NCI-H2107 treated with DMSO at 0.1 percent for 48 hours (cell line): ENCODE measurements at regions not wholly inside any gene's neighbourhood (a gene's known extent, or its start where the extent isn't known, plus 50 kb on each side); places are given as distances from the start of the nearest gene placed in this dataset.
A peak's percentile ranks its signal among the peaks of the same experiment; 100 is the strongest.

Experiments used
- DNase-seq: peaks from one replicate; lab custom pipeline; 2025; ENCODE audit not compliant: unreplicated experiment; lab: John Stamatoyannopoulos, UW

DNA sequence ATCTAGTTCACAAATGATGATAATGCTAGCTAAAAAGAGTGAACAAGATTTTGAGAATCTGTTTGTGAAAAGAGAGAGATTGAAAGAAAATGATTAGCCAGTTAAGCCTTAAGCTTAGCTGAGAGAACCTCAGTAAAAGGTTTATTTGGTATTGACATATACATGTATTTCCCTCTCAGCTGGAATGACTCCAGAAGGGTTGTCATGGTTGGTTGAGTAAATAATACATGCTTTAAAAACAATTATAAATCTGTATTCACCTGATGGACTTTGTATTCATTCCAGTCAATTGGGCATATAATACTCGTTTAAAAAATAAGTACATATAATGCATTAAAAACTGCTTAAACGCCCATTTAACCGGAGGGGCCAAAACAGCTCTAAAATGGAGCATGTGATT is 181.4 kb downstream of the GRB14 start:
- DNase-seq = no peak

DNA sequence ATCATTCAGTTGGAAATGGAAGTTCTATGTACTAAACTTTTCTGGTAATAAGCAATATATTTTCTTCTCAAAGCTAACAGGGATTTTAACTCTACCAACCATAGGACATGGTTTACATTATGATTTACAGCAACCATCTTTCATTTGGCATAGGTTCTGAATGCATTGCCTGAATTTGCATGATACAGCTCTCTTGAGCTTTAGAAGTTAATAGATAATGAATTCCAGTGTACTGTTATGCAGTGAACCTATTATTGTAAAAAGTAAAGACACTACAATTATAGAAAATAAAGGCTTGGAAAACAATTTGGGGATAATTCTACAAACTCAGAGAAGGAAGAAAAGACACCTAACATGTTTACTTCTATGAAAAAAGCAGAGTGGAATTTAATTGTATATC is 182.0 kb downstream of the GRB14 start:
- no peak for DNase-seq

GRCh38 chr2:164438490-164439205 is 182.6 kb downstream of the GRB14 start:
- no peak for DNase-seq

- no peak for DNase-seq
Observed at GRCh38 chr2:164436131-164436530, 185.2 kb downstream of the GRB14 start.

- DNase-seq = peak; percentile 4
Observed at GRCh38 chr2:164430166-164430783, 191.0 kb downstream of the GRB14 start.

DNA sequence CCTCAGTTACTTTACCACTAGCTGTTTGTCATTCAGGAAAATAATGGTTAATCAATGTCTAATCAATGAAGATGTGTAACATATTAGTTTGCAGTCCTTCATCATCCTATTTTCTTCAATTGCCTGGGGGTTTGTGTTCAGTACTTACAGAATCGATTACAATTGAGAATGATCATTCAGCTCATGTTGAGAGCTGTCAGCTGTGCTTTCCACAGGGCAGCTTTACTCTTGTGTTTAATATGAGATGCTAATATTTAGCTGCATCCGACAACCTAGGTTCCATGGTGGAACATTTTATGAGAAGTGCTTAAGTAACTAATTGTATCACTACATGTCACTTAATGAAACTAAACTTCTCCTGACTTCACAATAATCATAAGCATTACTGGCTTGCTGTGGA is 191.9 kb downstream of the GRB14 start:
- no peak for DNase-seq

DNA sequence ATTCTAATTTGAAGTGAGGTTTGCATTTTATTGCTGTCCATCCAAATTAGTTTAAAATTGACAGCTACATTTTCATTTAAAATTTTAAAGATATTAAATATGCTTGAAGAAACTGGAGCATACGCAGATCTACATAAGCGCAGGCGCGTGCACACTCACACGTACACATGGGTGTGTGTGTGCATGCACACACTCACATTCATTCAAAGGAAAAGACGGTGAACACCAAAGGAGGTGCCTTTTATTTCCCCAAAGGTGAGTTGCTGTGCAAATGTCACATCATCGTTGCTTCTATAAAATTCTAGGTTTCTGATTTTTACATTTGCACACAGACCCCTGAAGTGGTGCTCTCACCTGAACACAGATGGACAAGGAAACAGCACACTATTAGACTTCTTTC is 194.2 kb downstream of the GRB14 start:
- DNase-seq = no peak

GRCh38 chr2:164420787-164421186 is 200.5 kb downstream of the GRB14 start:
- DNase-seq = no peak

- no peak for DNase-seq
Observed at GRCh38 chr2:164412831-164413230, 208.5 kb downstream of the GRB14 start.

- DNase-seq = no peak
Observed at GRCh38 chr2:164389411-164389810, 231.9 kb downstream of the GRB14 start.

- no peak for DNase-seq
Observed at GRCh38 chr2:164388511-164388910, 232.8 kb downstream of the GRB14 start.

GRCh38 chr2:164386231-164386630 is 235.1 kb downstream of the GRB14 start:
- DNase-seq = no peak

- no peak for DNase-seq
Observed at GRCh38 chr2:164384434-164384833, 236.8 kb downstream of the GRB14 start.

DNA sequence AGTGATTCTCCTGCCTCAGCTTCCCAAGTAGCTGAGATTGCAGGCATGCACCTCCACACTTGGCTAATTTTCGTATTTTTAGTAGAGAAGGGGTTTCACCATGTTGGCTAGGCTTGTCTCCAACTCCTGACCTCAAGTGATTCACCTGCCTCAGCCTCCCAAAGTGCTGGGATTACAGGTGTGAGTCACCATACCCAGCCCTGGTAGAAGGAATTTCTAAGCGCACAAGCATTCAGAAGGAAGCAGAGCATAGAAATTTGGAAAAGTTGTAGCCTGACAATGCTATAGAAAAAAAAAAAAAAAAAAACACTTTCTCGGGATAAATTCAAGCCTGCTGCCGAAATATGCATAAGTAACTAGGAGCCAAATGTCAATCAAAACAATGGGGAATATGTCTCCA is 249.4 kb downstream of the GRB14 start:
- no peak for DNase-seq

GRCh38 chr2:164369366-164369765 is 251.9 kb downstream of the GRB14 start:
- no peak for DNase-seq

DNA sequence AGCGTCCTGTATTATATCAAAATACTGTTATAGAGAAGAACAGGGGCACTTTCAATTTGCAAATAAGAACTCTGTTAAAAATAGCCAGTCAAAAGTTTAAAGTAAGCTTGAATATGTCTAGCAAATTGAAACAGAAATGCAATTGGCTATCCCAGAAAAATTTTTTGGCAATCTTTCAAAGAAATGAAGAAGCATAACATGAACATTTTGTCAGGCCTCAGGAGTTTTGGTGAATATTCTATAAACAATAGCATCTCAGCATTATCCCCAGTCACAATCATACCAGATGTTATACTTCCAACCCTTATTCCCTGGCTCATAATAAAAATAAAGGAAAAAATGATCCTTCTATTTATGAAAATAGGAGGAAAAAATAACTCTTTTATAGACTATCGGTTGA is 252.4 kb downstream of the GRB14 start:
- no peak for DNase-seq

- no peak for DNase-seq
Observed at GRCh38 chr2:164363646-164364045, 257.6 kb downstream of the GRB14 start.

DNA sequence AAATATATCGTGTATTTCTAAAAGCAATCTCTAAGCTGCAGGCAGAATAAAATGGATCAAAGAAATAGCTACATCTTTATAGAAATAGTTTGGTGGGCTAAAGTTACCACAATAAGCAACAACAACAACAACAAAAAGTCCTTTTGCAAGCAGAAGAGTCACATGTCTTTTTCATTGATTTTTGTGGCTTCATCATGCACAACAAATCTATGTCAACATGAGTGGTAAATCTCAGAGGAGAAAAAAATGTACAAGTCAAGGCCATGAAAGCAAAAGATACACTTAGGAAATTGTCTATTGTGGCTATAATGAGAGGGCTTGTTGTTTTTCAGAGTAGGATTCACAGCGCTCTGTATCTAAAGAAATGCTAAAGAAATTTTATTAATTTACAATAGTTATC is 269.7 kb downstream of the GRB14 start:
- DNase-seq = no peak

DNA sequence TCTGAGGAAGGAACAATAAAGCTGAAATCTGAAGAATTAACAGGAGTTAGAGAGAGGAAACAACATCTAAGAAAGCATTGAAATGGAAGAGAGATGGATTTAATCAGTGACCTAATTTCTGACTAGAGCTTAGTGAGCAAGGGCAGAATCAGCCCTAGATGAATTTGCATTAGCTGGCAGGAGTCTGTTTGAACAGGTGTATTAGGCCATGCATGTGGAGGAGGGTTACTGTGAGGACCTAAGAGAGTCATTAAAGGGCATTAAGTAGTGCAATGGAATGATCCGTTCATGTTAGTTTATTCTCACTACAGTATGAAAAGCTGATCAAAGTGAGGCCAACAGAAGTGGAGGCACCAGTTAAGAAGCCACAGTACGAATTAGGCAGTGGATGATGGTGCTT is 285.3 kb downstream of the GRB14 start:
- DNase-seq = no peak

DNA sequence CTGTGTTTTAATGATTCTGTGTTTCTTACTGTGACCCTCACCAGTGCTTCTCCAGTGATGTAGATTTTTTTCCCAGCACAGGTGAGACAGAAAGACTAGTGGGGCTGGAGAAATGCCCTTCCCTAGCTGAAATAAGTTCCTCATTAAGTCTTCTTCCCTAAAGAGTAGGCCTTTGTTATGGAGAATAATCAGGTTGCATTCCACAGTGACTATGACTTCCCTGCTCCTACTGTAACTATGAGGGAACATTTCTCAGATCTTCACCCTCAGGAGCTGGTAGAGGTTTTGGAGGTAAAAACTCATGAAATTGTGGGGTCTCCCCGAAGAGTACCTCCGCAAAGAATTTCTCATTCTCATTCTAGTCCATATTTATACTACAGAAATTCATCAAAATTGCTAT is 286.2 kb downstream of the GRB14 start:
- DNase-seq = no peak

- no peak for DNase-seq
Observed at GRCh38 chr2:164328310-164328709, 293.0 kb downstream of the GRB14 start.

DNA sequence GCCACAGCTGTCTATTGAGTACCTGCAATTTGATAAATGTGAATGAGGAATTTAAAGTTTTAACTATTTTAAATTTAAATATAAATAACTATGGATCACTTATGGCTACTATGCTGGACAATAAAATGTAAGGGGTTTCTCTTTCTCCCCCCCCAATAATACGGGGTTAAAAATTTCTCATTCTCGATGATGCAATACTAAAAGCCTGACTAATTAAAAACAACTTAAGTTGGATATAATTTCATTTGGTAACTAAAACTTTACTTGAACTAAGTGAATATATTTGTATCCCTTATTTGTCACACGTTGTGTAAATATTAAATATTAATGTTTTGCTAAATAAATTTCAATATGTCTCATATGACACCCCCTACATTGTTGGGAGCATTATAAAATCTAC is 297.3 kb downstream of the GRB14 start:
- DNase-seq = no peak

GRCh38 chr2:164314148-164314547 is 307.1 kb downstream of the GRB14 start:
- DNase-seq = no peak
